GM19025 (cell line): ENCODE measurements at regions not wholly inside any gene's neighbourhood (a gene's known extent, or its start where the extent isn't known, plus 50 kb on each side); places are given as distances from the start of the nearest gene placed in this dataset.
"Not testable (repeated sequence)": the region's sequence is repeated elsewhere in the genome, so short reads cannot be mapped to it uniquely, and the experiment has no call there.

Experiments used
- ATAC-seq: cut with Tn5 transposase; IDR thresholded peaks from one replicate; pipeline ENCODE4 v1.9.1; 2021; ENCODE audit warnings: mild to moderate bottlenecking, low read depth, moderate library complexity; ENCODE audit not compliant: unreplicated experiment

GRCh38 chr12:68387338-68387737, 55.2 kb upstream of the MDM1 start:
- ATAC-seq, result no peak

GRCh38 chr12:68389305-68389704, 57.1 kb upstream of the MDM1 start:
- ATAC-seq, result no peak

- ATAC-seq, result no peak
Observed at GRCh38 chr12:68391937-68392336, 59.8 kb upstream of the MDM1 start.

- ATAC-seq, result no peak
Observed at GRCh38 chr12:68392376-68392775, 60.2 kb upstream of the MDM1 start.

GRCh38 chr12:68393417-68393816, 61.3 kb upstream of the MDM1 start:
- ATAC-seq, result no peak

- ATAC-seq, result no peak
Observed at GRCh38 chr12:68397566-68398158, 65.5 kb upstream of the MDM1 start.

- ATAC-seq, result not testable (repeated sequence)
Observed at GRCh38 chr12:68398689-68399088, 66.5 kb upstream of the MDM1 start.

GRCh38 chr12:68400226-68400829, 68.2 kb upstream of the MDM1 start:
- ATAC-seq, result no peak

- no peak for ATAC-seq
Observed at GRCh38 chr12:68402422-68402821, 70.3 kb upstream of the MDM1 start.

GRCh38 chr12:68403296-68403695, 71.1 kb upstream of the MDM1 start:
- ATAC-seq, result no peak

- no peak for ATAC-seq
Observed at GRCh38 chr12:68403711-68404110, 71.5 kb upstream of the MDM1 start.

- no peak for ATAC-seq
Observed at GRCh38 chr12:68405343-68405781, 73.2 kb upstream of the MDM1 start.

GRCh38 chr12:68406134-68406576, 74.0 kb upstream of the MDM1 start:
- no peak for ATAC-seq

- no peak for ATAC-seq
Observed at GRCh38 chr12:68406911-68407310, 74.7 kb upstream of the MDM1 start.

GRCh38 chr12:68410018-68410660, 78.0 kb upstream of the MDM1 start:
- ATAC-seq, result no peak

GRCh38 chr12:68411371-68411770, 79.2 kb upstream of the MDM1 start:
- ATAC-seq, result no peak

GRCh38 chr12:68414988-68415387, 82.8 kb upstream of the MDM1 start:
- no peak for ATAC-seq

GRCh38 chr12:68416350-68416749, 84.2 kb upstream of the MDM1 start:
- ATAC-seq, result no peak

GRCh38 chr12:68416826-68417225, 84.7 kb upstream of the MDM1 start:
- no peak for ATAC-seq

GRCh38 chr12:68418137-68418460, 85.9 kb upstream of the MDM1 start:
- no peak for ATAC-seq

- no peak for ATAC-seq
Observed at GRCh38 chr12:68420225-68421010, 88.3 kb upstream of the MDM1 start.
